ENCODE measurements at regions not wholly inside any gene's neighbourhood (a gene's known extent, or its start where the extent isn't known, plus 50 kb on each side); places are given as distances from the start of the nearest gene placed in this dataset.

- TF ChIP-seq CTCF (IDR thresholded peaks at IDR 0.05) (no peak), POLR2A (IDR thresholded peaks at IDR 0.05) (no peak)
These were observed 201.2 kb upstream of the DDHD1 start for GRCh38 chr14:53354336-53354735.

Data from testis (tissue), 2 donors.